ENCODE measurements at regions not wholly inside any gene's neighbourhood (a gene's known extent, or its start where the extent isn't known, plus 50 kb on each side); places are given as distances from the start of the nearest gene placed in this dataset.
A peak's percentile ranks its signal among the peaks of the same experiment; 100 is the strongest.

DNA sequence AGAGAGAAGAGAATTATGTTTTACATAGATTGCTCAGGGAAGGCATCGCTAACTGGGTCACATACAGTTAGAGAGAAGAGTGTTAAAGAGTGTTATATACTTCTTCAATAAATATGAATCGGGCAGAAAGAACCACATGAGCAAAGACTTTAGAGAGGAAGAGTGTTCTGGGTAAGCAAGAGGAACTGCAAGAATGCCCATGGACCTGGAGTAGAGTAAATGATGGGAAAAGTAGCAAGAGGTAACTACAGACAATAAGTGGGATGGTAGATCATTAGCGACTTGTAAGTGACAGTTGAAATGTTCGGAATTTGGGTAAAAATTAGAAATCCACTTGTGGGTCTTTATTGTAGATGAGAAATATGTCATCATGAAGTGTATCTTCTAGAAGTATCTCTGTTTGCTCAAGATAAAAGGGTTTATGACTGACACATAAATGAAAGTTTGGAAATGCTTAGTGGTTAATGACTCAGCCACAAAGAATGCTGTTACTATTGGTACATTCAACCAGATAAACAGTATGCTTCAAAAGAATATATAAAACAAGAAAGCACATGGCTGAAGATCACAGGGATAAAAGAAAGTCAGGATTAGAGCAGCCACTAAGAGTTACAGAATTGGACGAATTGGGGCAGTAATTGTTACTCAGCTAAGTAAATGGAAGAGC lies 229.3 kb downstream of the CASP12 start:
- in situ Hi-C loops (cut with HindIII; ENCODE audit: low sequenced_read_pairs), result no loop called here

DNA sequence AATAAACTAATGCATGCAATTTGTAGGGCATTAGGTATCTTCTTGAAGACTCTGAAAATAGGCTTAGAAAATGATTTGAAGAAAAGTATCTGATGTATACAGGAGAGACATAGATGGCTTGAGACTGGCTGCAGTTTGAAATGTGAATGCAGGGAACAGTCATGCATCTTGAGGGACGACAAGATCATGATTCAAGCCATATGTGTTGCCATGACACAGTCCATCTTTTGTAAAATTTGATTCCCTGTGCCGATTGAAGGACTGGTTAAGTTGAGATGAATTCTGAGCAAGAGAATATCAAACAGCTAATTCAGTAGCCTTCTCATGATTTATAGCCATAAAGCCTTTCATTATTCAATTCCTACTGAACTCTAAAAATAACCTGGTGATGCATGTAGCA lies 231.6 kb downstream of the CASP12 start:
- in situ Hi-C loops (cut with HindIII; ENCODE audit: low sequenced_read_pairs), result no loop called here
- TF ChIP-seq, protein P1, sequence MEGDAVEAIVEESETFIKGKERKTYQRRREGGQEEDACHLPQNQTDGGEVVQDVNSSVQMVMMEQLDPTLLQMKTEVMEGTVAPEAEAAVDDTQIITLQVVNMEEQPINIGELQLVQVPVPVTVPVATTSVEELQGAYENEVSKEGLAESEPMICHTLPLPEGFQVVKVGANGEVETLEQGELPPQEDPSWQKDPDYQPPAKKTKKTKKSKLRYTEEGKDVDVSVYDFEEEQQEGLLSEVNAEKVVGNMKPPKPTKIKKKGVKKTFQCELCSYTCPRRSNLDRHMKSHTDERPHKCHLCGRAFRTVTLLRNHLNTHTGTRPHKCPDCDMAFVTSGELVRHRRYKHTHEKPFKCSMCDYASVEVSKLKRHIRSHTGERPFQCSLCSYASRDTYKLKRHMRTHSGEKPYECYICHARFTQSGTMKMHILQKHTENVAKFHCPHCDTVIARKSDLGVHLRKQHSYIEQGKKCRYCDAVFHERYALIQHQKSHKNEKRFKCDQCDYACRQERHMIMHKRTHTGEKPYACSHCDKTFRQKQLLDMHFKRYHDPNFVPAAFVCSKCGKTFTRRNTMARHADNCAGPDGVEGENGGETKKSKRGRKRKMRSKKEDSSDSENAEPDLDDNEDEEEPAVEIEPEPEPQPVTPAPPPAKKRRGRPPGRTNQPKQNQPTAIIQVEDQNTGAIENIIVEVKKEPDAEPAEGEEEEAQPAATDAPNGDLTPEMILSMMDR (IDR thresholded peaks at IDR 0.05; ENCODE audit: low read depth, low read length, missing control alignments), result no peak
- DNase-seq (ENCODE audit: low read depth), result no peak
- H3K4me3 ChIP-seq (ENCODE audit: low read depth, low read length), result no peak overlapping the region

More for the DNA sequence above, 229.3 kb downstream of the CASP12 start:
- TF ChIP-seq, protein P1 (IDR thresholded peaks at IDR 0.05; ENCODE audit: low read depth, low read length, missing control alignments), result no peak
- no peak overlapping the region for H3K4me3 ChIP-seq (ENCODE audit: low read depth, low read length)
- peak; percentile 78 for DNase-seq (ENCODE audit: low read depth)

DNA sequence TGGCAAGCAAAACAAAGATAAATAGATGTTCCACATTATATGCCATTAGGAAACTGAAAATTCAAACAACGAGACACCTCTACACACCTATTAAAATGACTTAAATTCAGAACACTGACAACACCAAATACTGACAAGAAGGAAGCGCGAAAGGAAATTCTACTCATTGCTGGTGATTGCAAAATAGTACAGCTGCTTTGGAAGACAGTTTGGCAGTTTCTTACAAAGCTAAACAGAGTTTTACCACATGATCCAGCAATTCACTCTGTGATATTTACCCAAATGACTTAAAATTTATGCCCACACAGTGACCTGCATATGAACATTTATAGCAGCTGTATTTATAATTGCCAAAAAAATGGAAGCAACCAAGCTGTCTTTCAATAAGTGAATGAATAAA lies 232.6 kb downstream of the CASP12 start:
- no peak overlapping the region for H3K4me3 ChIP-seq (ENCODE audit: low read depth, low read length)
- TF ChIP-seq, protein P1 (IDR thresholded peaks at IDR 0.05; ENCODE audit: low read depth, low read length, missing control alignments), result no peak
- in situ Hi-C loops (cut with HindIII; ENCODE audit: low sequenced_read_pairs), result no loop called here
- DNase-seq (ENCODE audit: low read depth), result no peak

DNA sequence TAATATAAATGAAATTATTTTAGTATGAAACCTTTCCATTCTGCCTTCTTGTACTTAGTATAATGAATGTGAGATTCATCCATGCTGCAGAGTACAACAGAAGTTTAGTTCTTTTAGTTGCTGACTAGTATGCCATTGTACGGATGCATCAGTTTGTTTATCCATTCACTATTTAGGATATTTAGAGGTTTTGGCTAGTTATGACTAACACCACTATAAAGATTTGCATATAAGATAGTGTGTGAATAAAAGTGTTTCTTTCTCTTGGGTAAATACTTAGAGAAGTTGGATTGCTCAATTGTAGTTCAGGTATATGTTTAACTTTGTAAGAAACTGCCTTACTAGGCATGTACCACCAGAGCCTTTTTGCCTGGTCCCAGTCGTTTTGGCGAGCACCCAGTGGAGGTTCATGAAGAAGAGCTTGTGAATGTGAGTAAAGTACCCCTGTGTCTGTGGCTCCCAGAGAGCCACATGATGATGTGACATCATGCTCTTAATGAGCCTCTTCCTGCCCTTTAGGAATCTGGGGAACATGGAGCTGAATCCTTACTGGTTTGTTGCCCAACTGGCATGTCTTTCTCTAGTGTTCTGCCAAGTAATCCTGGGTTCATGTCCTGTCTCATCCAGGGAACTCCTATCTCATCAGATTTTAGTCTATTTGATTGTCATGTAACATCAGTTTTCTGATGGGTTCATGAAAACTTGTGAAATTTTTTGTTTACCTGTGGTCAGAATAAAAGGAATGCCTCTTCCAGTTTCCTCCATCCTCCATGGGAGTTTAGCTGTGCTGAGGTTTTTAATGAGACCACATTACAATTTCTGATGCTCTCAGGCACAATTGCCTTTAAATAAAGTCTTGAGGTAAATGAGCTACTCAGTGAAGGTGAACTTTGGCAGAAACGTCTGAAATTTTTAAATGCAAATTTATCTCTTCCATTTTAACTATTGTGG lies 234.8 kb downstream of the CASP12 start:
- no peak for DNase-seq (ENCODE audit: low read depth)
- H3K4me3 ChIP-seq (ENCODE audit: low read depth, low read length), result no peak overlapping the region
- in situ Hi-C loops (cut with HindIII; ENCODE audit: low sequenced_read_pairs), result no loop called here
- TF ChIP-seq, protein P1 (IDR thresholded peaks at IDR 0.05; ENCODE audit: low read depth, low read length, missing control alignments), result no peak

DNA sequence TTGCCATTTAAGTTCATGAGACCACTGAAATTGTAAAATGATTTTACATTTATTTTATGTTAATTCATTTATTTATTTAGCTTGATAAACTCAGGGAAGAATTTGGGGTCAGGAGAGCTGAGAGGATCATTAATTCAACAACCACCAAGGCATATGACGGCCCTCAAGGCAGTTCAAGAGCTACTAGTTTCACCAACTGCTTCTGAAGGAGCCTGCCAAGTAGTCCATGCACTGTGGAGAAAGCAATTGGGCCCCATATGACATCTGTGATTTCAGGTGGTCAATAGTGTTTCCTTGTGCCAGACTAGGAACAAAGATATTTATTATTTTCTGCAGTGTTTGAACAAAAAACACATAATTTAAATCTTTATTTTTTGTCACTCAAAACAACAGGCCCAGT lies 236.4 kb downstream of the CASP12 start:
- H3K4me3 ChIP-seq (ENCODE audit: low read depth, low read length), result no peak overlapping the region
- DNase-seq (ENCODE audit: low read depth), result no peak
- TF ChIP-seq, protein P1 (IDR thresholded peaks at IDR 0.05; ENCODE audit: low read depth, low read length, missing control alignments), result no peak
- in situ Hi-C loops (cut with HindIII; ENCODE audit: low sequenced_read_pairs), result no loop called here

DNA sequence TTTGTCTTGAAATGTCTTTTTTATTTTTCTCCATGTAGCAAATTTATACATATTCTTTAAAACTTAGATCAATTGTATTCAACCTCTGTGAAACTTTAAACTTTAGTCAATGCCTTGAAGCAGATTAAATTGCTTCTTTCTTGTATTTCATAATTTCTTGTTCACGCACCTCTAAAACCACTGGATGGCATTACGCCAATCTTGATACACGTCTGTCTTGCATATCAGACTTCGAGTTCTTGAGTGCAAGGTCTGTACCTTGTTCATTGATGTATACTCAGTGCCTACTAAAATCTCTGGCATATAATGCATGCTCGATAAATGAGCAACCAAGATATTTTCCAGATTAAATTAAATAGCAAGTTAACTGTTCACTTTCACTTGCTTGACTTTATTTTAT lies 236.8 kb downstream of the CASP12 start:
- TF ChIP-seq, protein P1 (IDR thresholded peaks at IDR 0.05; ENCODE audit: low read depth, low read length, missing control alignments), result no peak
- in situ Hi-C loops (cut with HindIII; ENCODE audit: low sequenced_read_pairs), result no loop called here
- no peak for DNase-seq (ENCODE audit: low read depth)
- no peak overlapping the region for H3K4me3 ChIP-seq (ENCODE audit: low read depth, low read length)
